ENCODE measurements at regions not wholly inside any gene's neighbourhood (a gene's known extent, or its start where the extent isn't known, plus 50 kb on each side); places are given as distances from the start of the nearest gene placed in this dataset.

- H3K27ac ChIP-seq = no peak overlapping the region
- H3K27me3 ChIP-seq (ENCODE audit: insufficient read depth, low read depth, severe bottlenecking) = no peaks in the 10 kb centered on the region
- no peak for TF ChIP-seq CTCF (IDR thresholded peaks at IDR 0.05; ENCODE audit: low read depth, low read length)
- H3K9me3 ChIP-seq (ENCODE audit: severe bottlenecking) = peaks cover 6% of the 10 kb centered on the region
- no peaks in the 10 kb centered on the region for H3K36me3 ChIP-seq
- no peak overlapping the region for H3K4me3 ChIP-seq (ENCODE audit: low read depth, low read length)
- DNase-seq = no peak
Measured at GRCh38 chr6:151733680-151734320, 73.7 kb upstream of the ESR1 start.

- H3K27me3 ChIP-seq (ENCODE audit: insufficient read depth, low read depth, severe bottlenecking) = no peaks in the 10 kb centered on the region
- no peak for DNase-seq
- no peaks in the 10 kb centered on the region for H3K36me3 ChIP-seq
Measured at GRCh38 chr6:151738267-151738666, 69.2 kb upstream of the ESR1 start.

GRCh38 chr6:151738960-151739359, 68.5 kb upstream of the ESR1 start:
- Histone ChIP-seq H3K36me3 (no peaks in the 10 kb centered on the region), H3K27ac (no peak overlapping the region), H3K9me3 (ENCODE audit: severe bottlenecking) (no peaks in the 10 kb centered on the region), H3K27me3 (ENCODE audit: insufficient read depth, low read depth, severe bottlenecking) (no peaks in the 10 kb centered on the region), H3K4me3 (ENCODE audit: low read depth, low read length) (no peak overlapping the region)
- TF ChIP-seq CTCF (IDR thresholded peaks at IDR 0.05; ENCODE audit: low read depth, low read length) = no peak
- DNase-seq = no peak

More at GRCh38 chr6:151738267-151738666, 69.2 kb upstream of the ESR1 start:
- no peak for TF ChIP-seq CTCF (IDR thresholded peaks at IDR 0.05; ENCODE audit: low read depth, low read length)
- Histone ChIP-seq H3K9me3 (ENCODE audit: severe bottlenecking) (no peaks in the 10 kb centered on the region), H3K27ac (no peak overlapping the region), H3K4me3 (ENCODE audit: low read depth, low read length) (no peak overlapping the region)

- DNase-seq = no peak
- Histone ChIP-seq H3K36me3 (no peaks in the 10 kb centered on the region), H3K27me3 (ENCODE audit: insufficient read depth, low read depth, severe bottlenecking) (no peaks in the 10 kb centered on the region), H3K9me3 (ENCODE audit: severe bottlenecking) (no peaks in the 10 kb centered on the region), H3K4me3 (ENCODE audit: low read depth, low read length) (no peak overlapping the region), H3K27ac (no peak overlapping the region)
- TF ChIP-seq CTCF (IDR thresholded peaks at IDR 0.05; ENCODE audit: low read depth, low read length) = no peak
Measured at GRCh38 chr6:151740820-151741219, 66.7 kb upstream of the ESR1 start.

- Histone ChIP-seq H3K27ac (no peak overlapping the region), H3K36me3 (no peaks in the 10 kb centered on the region), H3K4me3 (ENCODE audit: low read depth, low read length) (no peak overlapping the region), H3K27me3 (ENCODE audit: insufficient read depth, low read depth, severe bottlenecking) (no peaks in the 10 kb centered on the region), H3K9me3 (ENCODE audit: severe bottlenecking) (no peaks in the 10 kb centered on the region)
- DNase-seq = no peak
- no peak for TF ChIP-seq CTCF (IDR thresholded peaks at IDR 0.05; ENCODE audit: low read depth, low read length)
Measured at GRCh38 chr6:151747896-151748295, 59.6 kb upstream of the ESR1 start.

- no peak for TF ChIP-seq CTCF (IDR thresholded peaks at IDR 0.05; ENCODE audit: low read depth, low read length)
- no peak overlapping the region for H3K4me3 ChIP-seq (ENCODE audit: low read depth, low read length)
- no peaks in the 10 kb centered on the region for H3K9me3 ChIP-seq (ENCODE audit: severe bottlenecking)
- no peak overlapping the region for H3K27ac ChIP-seq
- H3K27me3 ChIP-seq (ENCODE audit: insufficient read depth, low read depth, severe bottlenecking) = no peaks in the 10 kb centered on the region
- no peak for DNase-seq
- H3K36me3 ChIP-seq = no peaks in the 10 kb centered on the region
Measured at GRCh38 chr6:151749341-151749740, 58.1 kb upstream of the ESR1 start.

All from WERI-Rb-1 (cell line).